ENCODE measurements at regions not wholly inside any gene's neighbourhood (a gene's known extent, or its start where the extent isn't known, plus 50 kb on each side); places are given as distances from the start of the nearest gene placed in this dataset.

DNA sequence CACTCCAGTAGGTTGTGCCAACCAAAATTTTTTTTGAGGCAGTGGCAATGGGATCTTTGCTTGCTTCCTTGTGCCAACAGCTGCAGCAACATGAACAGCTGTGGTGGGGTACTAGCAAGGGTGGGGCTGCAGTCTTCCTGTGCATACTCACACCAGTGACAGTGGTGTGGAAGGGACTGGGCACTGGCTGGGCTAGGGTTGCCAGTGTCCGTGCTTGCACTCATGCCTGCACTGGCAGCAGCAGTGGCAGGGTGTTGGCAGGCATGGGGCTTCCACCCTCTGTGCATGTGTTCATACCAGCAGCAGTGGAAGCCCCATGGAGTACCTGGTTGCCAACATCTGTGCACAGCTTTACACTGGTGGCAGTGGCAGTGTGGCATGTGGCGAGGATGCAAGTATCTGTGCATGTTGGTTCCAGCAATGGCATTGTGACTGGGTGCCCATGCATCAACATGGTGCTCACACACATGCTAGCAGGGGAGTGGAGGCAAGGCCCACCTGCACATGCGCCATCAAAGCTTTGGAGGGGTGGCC, 1312.6 kb downstream of the PCDH18 start:
- DNase-seq: no peak

DNA sequence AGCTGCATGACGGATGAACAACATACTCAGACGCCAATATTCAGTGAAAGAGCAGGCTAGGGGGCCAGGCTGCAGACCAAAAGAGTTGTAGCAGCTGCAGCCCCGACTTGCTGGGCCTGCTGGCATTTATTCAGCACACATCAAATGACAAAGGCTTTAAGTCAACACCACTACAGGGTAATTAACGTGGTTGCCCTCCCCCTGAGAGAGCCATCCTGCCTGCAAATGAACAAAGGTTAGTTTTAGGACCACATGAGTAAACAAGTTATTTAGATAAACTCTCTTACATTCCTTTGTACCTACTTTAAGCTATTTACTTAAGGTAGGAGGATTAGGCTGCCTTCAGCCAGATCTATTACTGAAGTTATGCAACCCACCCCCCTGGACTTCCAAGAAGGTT, 1329.1 kb downstream of the PCDH18 start:
- no peak for DNase-seq

DNA sequence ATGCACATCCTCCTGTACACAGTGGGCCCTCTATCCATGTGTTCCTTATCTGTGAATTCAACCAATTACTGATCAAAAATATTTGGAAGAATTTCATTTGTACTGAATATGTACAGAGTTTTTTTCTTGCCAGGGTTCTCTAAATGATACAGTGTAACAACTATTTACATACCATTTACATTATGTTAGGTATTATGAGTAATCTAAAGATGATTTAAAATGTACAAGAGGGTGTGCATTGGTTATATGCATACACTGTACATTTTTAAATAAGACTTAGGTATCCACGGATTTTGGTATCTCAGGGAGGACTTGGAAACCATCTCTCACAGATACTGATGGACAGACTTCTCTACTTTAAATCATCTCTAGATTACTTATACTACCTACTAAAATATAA, 1333.9 kb downstream of the PCDH18 start:
- DNase-seq: no peak

- no peak for DNase-seq
These were observed 1337.3 kb downstream of the PCDH18 start for GRCh38 chr4:136194962-136195361.

GRCh38 chr4:136186650-136187049, 1345.6 kb downstream of the PCDH18 start:
- no peak for DNase-seq

GRCh38 chr4:136183513-136183912, 1348.8 kb downstream of the PCDH18 start:
- no peak for DNase-seq

- no peak for DNase-seq
These were observed 1375.3 kb downstream of the PCDH18 start for GRCh38 chr4:136156947-136157346.

GRCh38 chr4:136150046-136150445, 1382.2 kb downstream of the PCDH18 start:
- DNase-seq: no peak

DNA sequence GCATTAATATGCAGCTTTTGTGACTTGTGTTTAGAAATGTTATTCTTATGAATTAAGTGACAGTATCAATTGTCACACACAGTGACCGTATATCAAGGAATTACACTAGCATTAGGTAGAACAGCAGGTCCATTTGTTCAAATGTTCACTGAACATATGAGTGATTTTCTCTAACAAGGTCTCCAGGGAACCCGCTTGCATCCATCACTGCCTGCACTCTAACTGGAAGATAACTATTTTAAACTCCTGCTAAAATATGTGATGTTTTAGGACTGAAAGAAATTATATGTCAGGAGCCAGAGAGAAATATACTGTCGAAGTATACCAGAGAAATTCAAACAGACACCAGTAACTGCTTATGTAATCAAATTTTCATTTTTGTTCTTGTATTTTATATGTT, 1395.7 kb downstream of the PCDH18 start:
- DNase-seq: no peak

- no peak for DNase-seq
These were observed 1408.0 kb downstream of the PCDH18 start for GRCh38 chr4:136124251-136124745.

DNA sequence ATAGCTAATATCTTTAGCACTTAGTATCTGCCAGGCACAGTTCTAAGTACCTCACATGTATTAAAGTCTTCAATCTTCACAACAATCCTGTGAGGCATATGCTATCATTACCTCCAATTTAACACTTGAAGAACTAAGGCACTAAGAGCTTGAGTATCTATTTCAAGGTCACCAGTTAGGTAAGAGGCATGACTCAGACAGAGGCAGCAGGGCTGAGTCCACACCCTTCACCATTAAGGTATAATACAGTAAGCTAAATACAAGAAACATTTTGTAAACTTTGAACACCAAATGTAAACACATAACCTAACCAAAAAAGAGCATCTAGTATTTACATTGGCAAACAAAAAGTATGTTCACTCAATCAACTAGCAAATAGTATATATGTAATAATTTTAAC, 1410.9 kb downstream of the PCDH18 start:
- DNase-seq: no peak

- no peak for DNase-seq
These were observed 1418.4 kb downstream of the PCDH18 start for GRCh38 chr4:136113921-136114320.

DNA sequence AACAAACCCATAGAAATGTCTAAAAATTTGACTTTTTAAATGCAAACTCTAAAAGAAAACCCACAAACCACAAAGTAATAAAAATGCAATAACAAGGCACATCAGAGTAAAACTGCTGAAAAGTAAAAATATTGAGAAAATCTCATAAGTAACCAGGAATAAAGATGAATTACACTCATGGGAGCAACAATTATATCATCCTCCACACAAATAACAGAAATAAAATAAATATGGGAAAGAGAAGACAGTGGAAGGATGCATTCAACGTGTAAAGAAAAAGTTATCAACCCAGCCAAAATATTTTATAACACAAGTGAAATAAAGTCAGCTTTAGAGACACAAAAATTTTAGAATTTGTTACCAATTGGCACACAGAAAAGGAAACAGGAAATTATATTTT, 1420.2 kb downstream of the PCDH18 start:
- DNase-seq: no peak

DNA sequence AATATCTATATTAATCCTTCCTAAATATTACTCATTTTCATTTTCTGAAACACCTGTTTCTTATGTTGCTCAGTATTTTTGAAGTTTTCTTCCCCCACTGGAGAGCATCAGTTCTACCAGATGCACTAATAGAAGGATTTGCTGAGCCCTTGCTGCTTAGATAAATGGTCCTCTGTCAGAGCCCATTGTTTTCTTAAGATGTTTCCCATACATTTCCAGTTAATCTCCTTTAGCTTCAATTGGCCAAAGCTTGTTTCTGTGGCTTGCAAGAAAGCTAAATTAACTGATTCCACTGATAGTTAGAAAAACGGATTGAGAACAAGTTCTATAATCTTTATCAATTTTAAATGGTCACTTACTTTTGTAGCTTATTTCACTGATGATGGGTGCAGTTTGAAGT, 1425.5 kb downstream of the PCDH18 start:
- no peak for DNase-seq

DNA sequence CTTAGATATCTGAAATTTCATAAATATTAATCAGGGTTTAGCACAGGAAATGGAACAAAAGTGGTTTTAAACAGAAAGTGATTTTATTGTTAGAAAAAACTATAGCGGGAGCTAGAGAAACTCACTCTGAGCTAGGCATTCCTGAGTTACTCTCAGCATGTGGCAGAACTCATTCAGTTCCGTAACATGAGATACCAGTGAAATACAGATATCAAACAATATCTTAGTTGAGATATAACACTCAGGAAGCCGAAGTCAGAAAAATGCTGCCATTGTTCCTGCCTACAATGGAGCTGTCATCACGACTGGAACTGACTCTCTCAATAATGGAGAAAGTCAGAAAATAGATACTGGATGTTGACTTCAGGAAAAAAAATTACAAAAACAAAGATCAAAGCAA, 1428.7 kb downstream of the PCDH18 start:
- no peak for DNase-seq

DNA sequence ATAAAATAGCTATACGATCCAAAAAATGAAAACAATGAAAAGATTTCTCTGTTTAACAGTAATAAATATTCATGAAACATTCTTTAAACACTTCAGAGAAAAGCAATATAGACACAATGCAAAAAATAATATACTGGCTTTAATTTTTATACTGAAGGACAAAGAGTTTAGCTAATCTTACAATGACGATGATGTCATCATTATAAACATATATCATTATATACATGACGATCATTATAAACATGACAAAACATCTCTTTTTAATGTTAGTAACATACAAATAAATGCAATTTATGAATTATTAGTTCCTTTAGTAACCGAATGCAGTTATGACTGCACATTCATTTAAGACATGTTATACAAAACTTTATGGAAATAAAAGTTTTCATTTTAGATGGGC, 1434.6 kb downstream of the PCDH18 start:
- no peak for DNase-seq

DNA sequence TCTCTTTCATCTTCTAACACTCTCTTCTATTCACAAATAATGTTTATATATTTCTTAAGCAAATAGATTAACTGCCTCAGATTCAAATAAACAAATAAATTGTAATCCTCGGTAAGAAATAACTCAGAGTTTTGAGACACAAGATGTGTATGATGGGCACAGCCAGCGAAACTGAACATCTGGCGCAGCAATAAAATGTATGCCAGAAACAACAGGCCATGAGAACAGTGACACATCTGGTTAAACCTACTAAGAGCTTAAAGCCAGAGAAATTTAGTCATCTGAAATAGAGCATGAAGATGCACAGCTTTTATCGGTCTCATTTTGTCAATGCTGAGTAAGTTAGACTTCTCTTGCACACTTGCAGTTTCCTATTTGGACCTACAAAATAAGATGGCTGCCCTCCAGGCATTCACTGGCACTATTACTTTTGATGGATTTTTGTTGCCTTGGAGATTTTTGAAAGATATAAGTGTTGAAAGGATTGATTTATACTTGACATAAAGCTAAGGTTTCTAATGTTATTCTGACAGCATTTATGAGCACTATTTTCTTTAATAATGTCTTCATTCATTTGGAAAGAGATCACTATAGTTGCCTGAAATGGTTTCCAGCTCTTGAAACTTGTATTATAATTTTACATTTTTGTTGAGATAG, 1444.0 kb downstream of the PCDH18 start:
- no peak for DNase-seq

- no peak for DNase-seq
These were observed 1453.3 kb downstream of the PCDH18 start for GRCh38 chr4:136078976-136079375.

GRCh38 chr4:136056748-136057147, 1475.5 kb downstream of the PCDH18 start:
- peak; percentile 32 for DNase-seq

DNA sequence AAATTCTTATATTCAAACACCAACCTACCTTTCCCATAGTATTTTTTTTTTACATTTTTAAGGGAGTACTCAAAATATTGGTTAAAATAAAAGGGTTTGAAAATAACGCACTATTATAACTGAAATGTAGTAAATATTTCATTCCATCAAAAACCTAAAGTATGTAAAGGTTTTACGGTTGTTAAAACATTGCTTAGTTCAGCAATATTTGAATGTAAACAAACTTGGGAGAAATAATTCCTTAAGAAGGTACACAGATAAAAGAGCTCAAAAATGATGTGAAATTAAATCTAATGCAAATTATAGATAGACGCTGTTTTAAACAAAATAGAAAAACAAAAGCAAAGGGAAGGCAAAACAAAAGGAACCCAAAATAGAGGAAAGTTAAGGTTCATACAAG, 1476.9 kb downstream of the PCDH18 start:
- DNase-seq: no peak

DNA sequence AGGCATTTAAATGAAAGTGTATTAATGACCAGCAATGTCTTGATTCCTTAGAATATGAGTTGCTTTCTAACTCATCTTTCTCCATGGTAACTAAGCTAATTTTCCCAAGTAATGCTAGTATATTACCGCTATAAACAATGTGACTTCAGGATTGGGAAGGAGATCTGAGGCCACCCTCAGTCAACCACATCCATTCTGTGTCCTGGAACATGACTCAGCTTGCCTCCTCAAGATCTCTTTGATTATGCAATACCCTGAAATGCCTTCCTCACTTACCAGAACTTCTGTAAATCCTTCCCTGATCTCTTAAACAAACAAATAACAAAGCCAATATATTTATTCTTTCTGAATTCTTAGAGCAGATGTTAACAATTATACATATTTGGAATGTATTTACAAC, 1495.5 kb downstream of the PCDH18 start:
- no peak for DNase-seq

DNA sequence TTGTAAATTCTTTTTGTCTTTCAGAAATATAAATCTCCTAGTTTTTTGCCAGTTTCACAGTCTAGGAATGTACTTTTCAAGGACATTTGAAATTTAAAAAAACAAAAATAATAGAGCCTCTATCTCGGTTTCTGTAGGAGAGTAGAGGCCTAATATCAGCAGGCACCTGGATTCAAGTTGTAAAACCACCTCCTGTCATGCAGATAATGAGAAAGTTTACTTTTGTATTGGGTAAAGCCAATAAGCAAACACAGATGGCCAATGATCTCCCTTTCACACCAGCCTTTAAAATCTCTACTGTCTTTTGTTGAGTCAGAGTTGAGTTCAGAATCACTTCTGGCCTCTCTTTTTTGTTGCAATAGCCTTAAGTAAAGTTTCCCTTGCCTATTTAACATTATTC, 1499.9 kb downstream of the PCDH18 start:
- DNase-seq: no peak

- peak; percentile 67 for DNase-seq
These were observed 1506.8 kb downstream of the PCDH18 start for GRCh38 chr4:136025540-136025939.

GRCh38 chr4:136017556-136017955, 1514.7 kb downstream of the PCDH18 start:
- no peak for DNase-seq

DNA sequence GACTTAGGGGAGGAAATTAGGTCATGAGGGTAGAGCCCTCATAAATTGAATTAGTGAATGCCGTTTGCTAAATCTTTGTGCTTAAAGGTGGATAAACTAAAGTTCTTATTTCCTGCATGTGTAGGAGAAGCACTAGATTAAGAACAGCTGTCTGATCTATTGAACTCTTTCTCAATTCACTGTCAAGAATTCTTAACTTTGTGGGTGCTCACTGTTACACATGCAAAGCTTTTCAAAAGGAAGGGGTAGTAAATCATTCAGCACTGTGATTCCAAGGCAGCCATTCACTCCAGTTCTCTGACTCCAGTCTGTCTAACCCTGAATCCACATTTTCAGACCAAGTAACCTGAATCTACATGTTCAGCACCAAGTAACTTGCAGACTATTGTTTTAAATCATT, 1520.1 kb downstream of the PCDH18 start:
- DNase-seq: no peak

Data from islet precursor cell (in vitro differentiated cells).